Neural crest cell (in vitro differentiated cells): ENCODE measurements at regions not wholly inside any gene's neighbourhood (a gene's known extent, or its start where the extent isn't known, plus 50 kb on each side); places are given as distances from the start of the nearest gene placed in this dataset.

Experiments
- DNase-seq: peaks from one replicate; pipeline ENCODE4 v3.0.0; 2021; ENCODE audit warnings: low read depth, mixed read lengths, low spot score
- H3K27ac Mint-ChIP-seq: one replicate; pipeline ENCODE4 v1.8.0; 2021; ENCODE audit warnings: mild to moderate bottlenecking, mixed read lengths; ENCODE audit not compliant: unreplicated experiment
- H3K27me3 Mint-ChIP-seq: 2 replicates; pipeline ENCODE4 v1.8.0; 2021; ENCODE audit warnings: low read depth, mild to moderate bottlenecking, mixed read lengths
- H3K36me3 Mint-ChIP-seq: 2 replicates; pipeline ENCODE4 v1.8.0; 2021; ENCODE audit warnings: low read depth, mild to moderate bottlenecking, mixed read lengths
- H3K4me1 Mint-ChIP-seq: 2 replicates; pipeline ENCODE4 v1.8.0; 2021; ENCODE audit warnings: mixed read lengths
- H3K4me3 Mint-ChIP-seq: one replicate; pipeline ENCODE4 v1.8.0; 2021; ENCODE audit warnings: mild to moderate bottlenecking, mixed read lengths
- H3K9me3 Mint-ChIP-seq: 2 replicates; pipeline ENCODE4 v1.8.0; 2021; ENCODE audit warnings: mixed read lengths
- TF ChIP-seq, protein P1 (sequence below): fragments of 200-600 bp; sonication (generic); conservative IDR thresholded peaks from 2 replicates; pipeline ENCODE4 v1.5.0; 2021; ENCODE audit warnings: antibody characterized with exemption, mild to moderate bottlenecking

DNA sequence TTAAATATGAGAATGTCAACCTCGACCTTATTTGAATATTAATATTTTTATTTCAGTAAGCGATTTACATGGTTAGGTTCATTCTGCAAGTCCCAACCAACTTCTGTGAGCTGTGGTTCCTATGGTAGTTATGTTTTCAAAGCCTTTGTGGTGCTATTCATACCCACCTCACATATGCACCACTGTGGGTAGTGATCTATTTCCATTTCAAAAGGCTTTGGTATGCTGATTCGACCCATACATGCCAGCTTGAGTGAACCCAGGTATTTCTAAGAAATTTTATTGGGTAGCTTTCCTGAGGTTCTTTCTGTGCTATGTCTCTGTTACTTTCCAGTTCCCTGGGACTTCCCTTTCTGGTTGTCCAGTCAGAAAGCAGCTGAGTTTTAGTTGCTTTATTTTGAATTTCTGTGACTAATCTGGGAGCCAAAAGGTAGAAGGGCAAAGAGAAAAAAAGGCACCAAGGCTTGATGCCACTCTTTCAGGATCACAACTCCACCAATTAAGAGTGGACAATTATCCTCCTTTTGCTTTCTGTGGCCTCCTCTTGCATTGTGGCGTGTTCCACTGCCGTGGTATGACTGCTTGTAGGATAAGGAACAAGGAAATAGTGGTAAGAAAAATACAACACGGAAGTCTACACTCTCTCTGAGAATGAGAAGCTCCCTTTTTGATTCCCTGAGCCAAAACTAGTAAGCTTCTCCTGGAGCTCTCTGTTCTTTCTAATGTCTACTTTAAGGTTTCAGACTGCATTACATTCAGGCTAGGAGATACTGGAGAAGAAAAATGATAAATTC is 729.1 kb downstream of the NOVA1 start:
- no peak for DNase-seq

GRCh38 chr14:25861406-25861805 is 736.4 kb downstream of the NOVA1 start:
- Mint-ChIP-seq H3K4me3 (no peak overlapping the region), H3K27ac (no peak overlapping the region), H3K36me3 (peaks cover 2% of the 10 kb centered on the region), H3K4me1 (peaks cover 13% of the 10 kb centered on the region), H3K27me3 (no peaks in the 10 kb centered on the region), H3K9me3 (peaks cover 2% of the 10 kb centered on the region)
- TF ChIP-seq, protein P1, sequence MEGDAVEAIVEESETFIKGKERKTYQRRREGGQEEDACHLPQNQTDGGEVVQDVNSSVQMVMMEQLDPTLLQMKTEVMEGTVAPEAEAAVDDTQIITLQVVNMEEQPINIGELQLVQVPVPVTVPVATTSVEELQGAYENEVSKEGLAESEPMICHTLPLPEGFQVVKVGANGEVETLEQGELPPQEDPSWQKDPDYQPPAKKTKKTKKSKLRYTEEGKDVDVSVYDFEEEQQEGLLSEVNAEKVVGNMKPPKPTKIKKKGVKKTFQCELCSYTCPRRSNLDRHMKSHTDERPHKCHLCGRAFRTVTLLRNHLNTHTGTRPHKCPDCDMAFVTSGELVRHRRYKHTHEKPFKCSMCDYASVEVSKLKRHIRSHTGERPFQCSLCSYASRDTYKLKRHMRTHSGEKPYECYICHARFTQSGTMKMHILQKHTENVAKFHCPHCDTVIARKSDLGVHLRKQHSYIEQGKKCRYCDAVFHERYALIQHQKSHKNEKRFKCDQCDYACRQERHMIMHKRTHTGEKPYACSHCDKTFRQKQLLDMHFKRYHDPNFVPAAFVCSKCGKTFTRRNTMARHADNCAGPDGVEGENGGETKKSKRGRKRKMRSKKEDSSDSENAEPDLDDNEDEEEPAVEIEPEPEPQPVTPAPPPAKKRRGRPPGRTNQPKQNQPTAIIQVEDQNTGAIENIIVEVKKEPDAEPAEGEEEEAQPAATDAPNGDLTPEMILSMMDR, result no peak
- DNase-seq, result no peak

More for the DNA sequence above, 729.1 kb downstream of the NOVA1 start:
- TF ChIP-seq, protein P1, result no peak
- H3K27me3 Mint-ChIP-seq, result no peaks in the 10 kb centered on the region
- H3K36me3 Mint-ChIP-seq, result no peaks in the 10 kb centered on the region
- H3K27ac Mint-ChIP-seq, result no peak overlapping the region
- no peak overlapping the region for H3K4me3 Mint-ChIP-seq
- peaks cover 4% of the 10 kb centered on the region for H3K4me1 Mint-ChIP-seq
- H3K9me3 Mint-ChIP-seq, result no peaks in the 10 kb centered on the region

DNA sequence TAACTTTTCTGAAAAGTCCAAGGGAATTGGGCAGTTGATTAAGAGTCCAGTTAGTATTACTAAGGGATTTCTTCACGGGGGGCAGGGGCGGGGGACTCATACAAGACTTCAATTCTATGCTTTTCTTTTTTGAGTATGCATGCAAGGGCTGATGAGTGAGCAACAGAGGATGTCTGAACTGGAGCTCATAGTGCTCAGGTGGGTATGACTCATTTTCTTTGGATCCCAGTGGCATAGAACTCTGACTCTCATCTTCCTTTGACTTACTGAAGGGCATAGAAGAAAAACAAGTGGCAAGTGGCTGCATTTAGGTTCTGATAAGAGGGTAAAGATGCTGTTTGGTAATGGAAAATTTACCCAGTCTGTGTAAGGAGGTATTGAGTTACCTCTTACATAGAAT is 749.2 kb downstream of the NOVA1 start:
- no peak overlapping the region for H3K4me3 Mint-ChIP-seq
- no peak overlapping the region for H3K27ac Mint-ChIP-seq
- peaks cover 11% of the 10 kb centered on the region for H3K4me1 Mint-ChIP-seq
- no peak for DNase-seq
- peaks cover 2% of the 10 kb centered on the region for H3K36me3 Mint-ChIP-seq
- H3K9me3 Mint-ChIP-seq, result no peaks in the 10 kb centered on the region
- TF ChIP-seq, protein P1, result no peak
- H3K27me3 Mint-ChIP-seq, result no peaks in the 10 kb centered on the region

DNA sequence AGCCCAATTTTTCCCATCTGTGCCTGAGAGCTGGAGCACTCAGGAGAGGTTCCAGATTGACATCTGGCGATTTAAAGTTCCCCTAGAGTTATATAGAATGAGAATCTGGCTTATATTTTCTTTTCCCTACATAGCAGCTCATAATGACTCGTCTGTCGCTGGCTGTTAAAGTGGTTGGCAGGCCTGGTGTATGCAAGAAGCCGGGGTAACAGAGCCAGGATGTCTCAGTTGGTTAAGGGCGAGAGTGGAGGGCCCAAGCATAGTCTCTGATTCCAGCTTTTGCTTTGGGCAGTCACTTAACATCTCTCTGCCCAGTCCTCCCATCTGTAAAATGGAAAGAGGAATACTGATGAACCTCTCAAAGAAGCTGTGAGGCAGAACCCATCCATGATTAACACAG is 751.6 kb downstream of the NOVA1 start:
- Mint-ChIP-seq H3K4me3 (no peak overlapping the region), H3K27ac (no peak overlapping the region), H3K4me1 (peaks cover 11% of the 10 kb centered on the region), H3K27me3 (no peaks in the 10 kb centered on the region), H3K36me3 (no peaks in the 10 kb centered on the region), H3K9me3 (peaks cover under 1% of the 10 kb centered on the region)
- no peak for DNase-seq
- TF ChIP-seq, protein P1, result no peak

DNA sequence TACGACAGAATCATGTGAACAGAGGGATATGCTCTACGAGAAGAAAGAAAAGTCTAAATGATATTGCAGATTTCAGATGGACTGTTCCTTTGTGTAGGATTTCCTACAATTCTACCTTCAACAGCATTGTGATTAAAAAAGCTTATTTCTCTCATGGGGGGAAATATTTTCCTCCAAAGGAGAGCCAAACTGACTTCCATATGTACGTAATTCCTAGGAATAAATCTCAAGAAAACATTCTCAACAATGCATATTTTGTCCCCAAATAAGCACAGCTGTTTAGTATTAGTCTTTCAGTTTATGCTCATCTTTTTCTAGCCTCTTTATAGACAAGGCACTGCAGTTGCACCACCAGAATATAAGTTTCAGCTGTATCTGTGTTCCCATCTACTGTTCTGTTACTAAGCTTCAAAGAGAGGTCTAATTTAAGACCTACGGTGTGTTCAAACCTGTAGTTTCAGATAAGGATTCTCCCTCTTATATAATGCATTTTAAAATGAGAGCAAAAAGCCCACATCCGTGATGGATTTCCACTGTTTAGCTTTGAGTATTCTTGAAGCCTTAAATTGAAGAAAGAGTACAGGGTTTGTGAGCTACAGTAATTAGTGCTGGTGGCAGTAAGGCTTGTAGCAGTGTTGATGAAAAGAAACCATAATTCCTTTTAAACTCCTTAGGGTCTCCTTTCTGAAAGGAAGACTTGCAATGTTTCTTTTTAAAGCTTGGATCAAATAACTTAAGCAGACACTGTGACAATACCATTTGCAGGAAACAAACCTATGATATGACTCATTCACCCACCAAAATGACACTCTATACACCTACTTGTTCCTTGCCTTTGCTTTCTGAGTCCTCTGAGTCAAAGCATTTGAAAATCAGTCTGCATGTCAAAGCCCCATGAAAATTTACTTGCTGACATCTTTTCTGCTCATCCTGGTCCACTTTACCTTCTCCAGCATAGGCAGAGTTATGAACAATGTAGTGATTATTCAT is 754.1 kb downstream of the NOVA1 start:
- Mint-ChIP-seq H3K9me3 (peaks cover 7% of the 10 kb centered on the region), H3K36me3 (no peaks in the 10 kb centered on the region), H3K27me3 (no peaks in the 10 kb centered on the region), H3K27ac (no peak overlapping the region), H3K4me3 (no peak overlapping the region), H3K4me1 (peaks cover 25% of the 10 kb centered on the region)
- TF ChIP-seq, protein P1, result no peak
- no peak for DNase-seq
